Astrocyte (in vitro differentiated cells and primary cell): ENCODE measurements at regions not wholly inside any gene's neighbourhood (a gene's known extent, or its start where the extent isn't known, plus 50 kb on each side); places are given as distances from the start of the nearest gene placed in this dataset.

ENCODE experiments used
- DNase-seq: peaks from one replicate; pipeline ENCODE4 v3.0.0-alpha.2; 2010; ENCODE audit warnings: low read depth
- FAIRE-seq: peaks from 2 replicates; lab custom pipeline; 2011; peaks lifted over from hg19 to GRCh38; lab: Jason Lieb, UNC
- H2AFZ ChIP-seq: 2 replicates; pipeline ENCODE4 v1.6.0; 2012; ENCODE audit warnings: low read depth, low read length, inconsistent platforms
- H3K27ac ChIP-seq: 2 replicates; pipeline ENCODE4 v1.5.1; 2011; ENCODE audit warnings: low read depth, low read length, inconsistent platforms
- H3K27me3 ChIP-seq: 2 replicates; pipeline ENCODE4 v1.6.0; 2011; ENCODE audit warnings: low read length, inconsistent platforms; ENCODE audit not compliant: insufficient read depth
- H3K36me3 ChIP-seq: 2 replicates; pipeline ENCODE4 v1.5.1; 2011; ENCODE audit warnings: low read length, inconsistent platforms; ENCODE audit not compliant: insufficient read depth
- H3K4me1 ChIP-seq: 2 replicates; pipeline ENCODE4 v1.5.1; 2011; ENCODE audit warnings: low read length, inconsistent platforms; ENCODE audit not compliant: insufficient read depth
- H3K4me2 ChIP-seq: 2 replicates; pipeline ENCODE4 v1.6.0; 2012; ENCODE audit warnings: low read length, inconsistent platforms
- H3K4me3 ChIP-seq: 2 replicates; pipeline ENCODE4 v1.5.1; 2011; ENCODE audit warnings: low read depth, mild to moderate bottlenecking, low read length, inconsistent platforms; ENCODE audit not compliant: insufficient read depth
- H3K79me2 ChIP-seq: 2 replicates; pipeline ENCODE4 v1.6.0; 2012; ENCODE audit warnings: mild to moderate bottlenecking, low read length, inconsistent platforms; ENCODE audit not compliant: insufficient read depth
- H3K9ac ChIP-seq: 2 replicates; pipeline ENCODE4 v1.6.0; 2012; ENCODE audit warnings: mild to moderate bottlenecking, low read length, inconsistent platforms
- H3K9me3 ChIP-seq: 2 replicates; pipeline ENCODE4 v1.5.1; 2012; ENCODE audit warnings: low read depth, mild to moderate bottlenecking, low read length, inconsistent platforms; ENCODE audit not compliant: insufficient read depth
- H4K20me1 ChIP-seq: 2 replicates; pipeline ENCODE4 v1.6.0; 2012; ENCODE audit warnings: low read length, inconsistent platforms; ENCODE audit not compliant: insufficient read depth
- H3K27ac Mint-ChIP-seq: one replicate; pipeline ENCODE4 v1.8.0; 2021; ENCODE audit warnings: mild to moderate bottlenecking, mixed read lengths; ENCODE audit not compliant: unreplicated experiment
- H3K27me3 Mint-ChIP-seq: one replicate; pipeline ENCODE4 v1.8.0; 2021; ENCODE audit warnings: low read depth, mixed read lengths; ENCODE audit not compliant: unreplicated experiment
- H3K36me3 Mint-ChIP-seq: one replicate; pipeline ENCODE4 v1.8.0; 2021; ENCODE audit warnings: low read depth, mixed read lengths; ENCODE audit not compliant: unreplicated experiment
- H3K4me1 Mint-ChIP-seq: one replicate; pipeline ENCODE4 v1.8.0; 2021; ENCODE audit warnings: low read depth, mixed read lengths; ENCODE audit not compliant: unreplicated experiment
- H3K4me3 Mint-ChIP-seq: one replicate; pipeline ENCODE4 v1.8.0; 2021; ENCODE audit warnings: mild to moderate bottlenecking, moderate library complexity, mixed read lengths; ENCODE audit not compliant: unreplicated experiment
- H3K9me3 Mint-ChIP-seq: one replicate; pipeline ENCODE4 v1.8.0; 2021; ENCODE audit warnings: mild to moderate bottlenecking, mixed read lengths; ENCODE audit not compliant: unreplicated experiment
- EZH2 ChIP-seq: IDR thresholded peaks from 2 replicates; pipeline ENCODE4 v1.6.1; 2012; ENCODE audit warnings: mild to moderate bottlenecking, low read length, inconsistent platforms; ENCODE audit not compliant: insufficient read depth
- TF ChIP-seq, protein P1 (sequence below): IDR thresholded peaks from 2 replicates; pipeline ENCODE4 v1.5.1; 2011; ENCODE audit warnings: low read depth, mild to moderate bottlenecking, inconsistent platforms, low read length, moderate library complexity; ENCODE audit not compliant: insufficient read depth

DNA sequence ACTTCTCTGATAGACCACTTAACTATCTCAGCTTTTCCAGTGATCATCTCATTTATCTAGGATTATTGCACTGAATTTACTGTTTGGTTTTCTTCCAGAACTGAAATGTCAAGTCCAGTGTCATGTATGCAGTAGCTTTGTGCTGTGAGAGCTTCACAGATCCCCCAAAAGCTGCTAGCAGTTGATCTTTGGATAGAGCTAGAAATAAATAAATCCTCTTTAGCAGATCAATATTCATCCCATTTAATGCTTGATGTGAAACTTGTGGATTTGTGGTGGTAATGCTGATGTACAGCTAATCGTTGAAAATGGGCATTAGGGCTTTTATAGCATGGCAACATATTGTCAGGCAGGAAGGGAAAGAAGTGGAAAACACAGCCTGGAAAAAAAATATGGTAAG, 509.6 kb upstream of the FAM241A start:
- peaks cover 2% of the 10 kb centered on the region for H3K4me1 Mint-ChIP-seq
- no peaks in the 10 kb centered on the region for H3K27me3 Mint-ChIP-seq
- Histone ChIP-seq H3K79me2 (no peaks in the 10 kb centered on the region), H2AFZ (no peak overlapping the region), H3K9me3 (no peaks in the 10 kb centered on the region), H3K27ac (no peak overlapping the region), H3K4me1 (no peaks in the 10 kb centered on the region), H3K9ac (no peak overlapping the region), H3K4me2 (no peak overlapping the region), H3K27me3 (no peaks in the 10 kb centered on the region), H4K20me1 (no peaks in the 10 kb centered on the region), H3K36me3 (no peaks in the 10 kb centered on the region), H3K4me3 (no peak overlapping the region)
- FAIRE-seq, result no peak
- TF ChIP-seq EZH2, result no peak
- TF ChIP-seq, protein P1, sequence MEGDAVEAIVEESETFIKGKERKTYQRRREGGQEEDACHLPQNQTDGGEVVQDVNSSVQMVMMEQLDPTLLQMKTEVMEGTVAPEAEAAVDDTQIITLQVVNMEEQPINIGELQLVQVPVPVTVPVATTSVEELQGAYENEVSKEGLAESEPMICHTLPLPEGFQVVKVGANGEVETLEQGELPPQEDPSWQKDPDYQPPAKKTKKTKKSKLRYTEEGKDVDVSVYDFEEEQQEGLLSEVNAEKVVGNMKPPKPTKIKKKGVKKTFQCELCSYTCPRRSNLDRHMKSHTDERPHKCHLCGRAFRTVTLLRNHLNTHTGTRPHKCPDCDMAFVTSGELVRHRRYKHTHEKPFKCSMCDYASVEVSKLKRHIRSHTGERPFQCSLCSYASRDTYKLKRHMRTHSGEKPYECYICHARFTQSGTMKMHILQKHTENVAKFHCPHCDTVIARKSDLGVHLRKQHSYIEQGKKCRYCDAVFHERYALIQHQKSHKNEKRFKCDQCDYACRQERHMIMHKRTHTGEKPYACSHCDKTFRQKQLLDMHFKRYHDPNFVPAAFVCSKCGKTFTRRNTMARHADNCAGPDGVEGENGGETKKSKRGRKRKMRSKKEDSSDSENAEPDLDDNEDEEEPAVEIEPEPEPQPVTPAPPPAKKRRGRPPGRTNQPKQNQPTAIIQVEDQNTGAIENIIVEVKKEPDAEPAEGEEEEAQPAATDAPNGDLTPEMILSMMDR, result no peak
- H3K4me3 Mint-ChIP-seq, result no peak overlapping the region
- no peak for DNase-seq
- no peak overlapping the region for H3K27ac Mint-ChIP-seq
- H3K36me3 Mint-ChIP-seq, result no peaks in the 10 kb centered on the region
- H3K9me3 Mint-ChIP-seq, result no peaks in the 10 kb centered on the region

DNA sequence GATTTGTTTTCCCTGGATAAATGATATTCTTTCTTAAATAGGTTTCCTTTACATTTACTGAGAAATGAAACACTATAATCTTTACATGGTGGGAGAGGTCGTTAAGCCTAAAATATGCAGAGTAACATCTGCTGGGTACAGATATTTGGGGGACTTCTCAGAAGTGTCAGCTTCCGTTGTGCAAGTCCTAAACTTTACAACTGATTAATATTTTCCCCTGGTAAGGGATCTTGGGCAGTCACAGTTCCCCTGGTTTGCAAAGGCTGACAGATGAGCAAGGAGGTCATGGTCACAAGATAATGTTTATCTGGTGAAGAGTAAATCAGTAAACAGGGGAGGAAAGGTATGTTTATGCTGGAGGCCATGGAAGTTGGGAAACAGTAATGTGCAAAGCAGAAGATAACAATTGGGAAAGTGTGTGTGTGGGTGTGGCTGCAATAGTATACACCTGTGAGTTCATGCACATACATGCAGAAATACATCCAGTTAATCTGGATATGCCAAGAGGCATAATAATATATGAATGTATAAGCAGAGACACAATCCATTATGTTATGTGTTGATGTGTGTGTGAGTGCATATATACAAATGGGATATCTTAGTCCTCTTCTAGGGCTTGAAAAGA, 508.2 kb upstream of the FAM241A start:
- Histone ChIP-seq H3K27ac (no peak overlapping the region), H4K20me1 (no peaks in the 10 kb centered on the region), H2AFZ (no peak overlapping the region), H3K4me3 (no peak overlapping the region), H3K4me2 (no peak overlapping the region), H3K9ac (no peak overlapping the region), H3K27me3 (no peaks in the 10 kb centered on the region), H3K79me2 (no peaks in the 10 kb centered on the region), H3K36me3 (no peaks in the 10 kb centered on the region), H3K4me1 (no peaks in the 10 kb centered on the region), H3K9me3 (no peaks in the 10 kb centered on the region)
- TF ChIP-seq, protein P1, result no peak
- no peak for TF ChIP-seq EZH2
- peaks cover 2% of the 10 kb centered on the region for H3K4me1 Mint-ChIP-seq
- H3K27ac Mint-ChIP-seq, result no peak overlapping the region
- DNase-seq, result no peak
- no peaks in the 10 kb centered on the region for H3K36me3 Mint-ChIP-seq
- H3K27me3 Mint-ChIP-seq, result no peaks in the 10 kb centered on the region
- H3K4me3 Mint-ChIP-seq, result no peak overlapping the region
- no peak for FAIRE-seq
- no peaks in the 10 kb centered on the region for H3K9me3 Mint-ChIP-seq

DNA sequence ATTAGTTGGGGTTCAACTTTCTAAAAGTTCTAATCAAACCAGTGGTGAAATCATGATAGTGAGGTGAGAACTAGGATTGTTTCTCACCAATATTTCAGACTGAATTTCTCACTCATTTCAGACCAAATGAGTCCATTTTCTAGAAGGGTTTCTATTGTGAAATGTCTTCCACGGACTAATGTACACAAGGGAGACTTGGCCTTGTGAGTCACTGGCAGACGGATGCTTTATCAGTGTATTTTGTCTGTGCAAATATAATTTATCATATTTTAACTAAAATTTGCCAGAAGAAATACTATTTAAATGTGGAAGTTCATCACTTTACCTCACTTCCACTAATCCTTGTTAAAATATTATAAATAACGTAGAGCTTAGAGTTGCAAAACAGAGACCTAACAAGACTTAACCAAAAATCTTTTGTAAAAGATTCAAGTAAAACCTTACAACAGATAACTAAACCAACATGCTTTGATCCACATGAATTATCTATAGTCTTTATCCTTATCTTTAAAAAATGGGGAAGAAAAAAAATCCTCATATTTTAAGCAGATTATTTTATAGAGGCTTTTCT, 506.0 kb upstream of the FAM241A start:
- Histone ChIP-seq H3K27me3 (no peaks in the 10 kb centered on the region), H3K9me3 (no peaks in the 10 kb centered on the region), H2AFZ (no peak overlapping the region), H3K4me1 (no peaks in the 10 kb centered on the region), H3K9ac (no peak overlapping the region), H4K20me1 (no peaks in the 10 kb centered on the region), H3K27ac (no peak overlapping the region), H3K4me3 (no peak overlapping the region), H3K79me2 (no peaks in the 10 kb centered on the region), H3K4me2 (no peak overlapping the region), H3K36me3 (no peaks in the 10 kb centered on the region)
- peaks cover 2% of the 10 kb centered on the region for H3K4me1 Mint-ChIP-seq
- no peak for TF ChIP-seq EZH2
- TF ChIP-seq, protein P1, result no peak
- no peak overlapping the region for H3K27ac Mint-ChIP-seq
- FAIRE-seq (no peak), DNase-seq (peak; percentile 8)
- H3K4me3 Mint-ChIP-seq, result no peak overlapping the region
- H3K9me3 Mint-ChIP-seq, result no peaks in the 10 kb centered on the region
- H3K36me3 Mint-ChIP-seq, result no peaks in the 10 kb centered on the region
- no peaks in the 10 kb centered on the region for H3K27me3 Mint-ChIP-seq
